GM20000 (cell line): ENCODE measurements at regions not wholly inside any gene's neighbourhood (a gene's known extent, or its start where the extent isn't known, plus 50 kb on each side); places are given as distances from the start of the nearest gene placed in this dataset.

Experiments used
- DNase-seq: peaks from one replicate; pipeline ENCODE4 v3.0.0; 2012; ENCODE audit warnings: low spot score
- TF ChIP-seq, protein P1 (sequence below): IDR thresholded peaks from 2 replicates; pipeline ENCODE4 v1.5.1; 2012; ENCODE audit warnings: mild to moderate bottlenecking, control low read depth; ENCODE audit errors: extremely low read depth, missing control alignments

DNA sequence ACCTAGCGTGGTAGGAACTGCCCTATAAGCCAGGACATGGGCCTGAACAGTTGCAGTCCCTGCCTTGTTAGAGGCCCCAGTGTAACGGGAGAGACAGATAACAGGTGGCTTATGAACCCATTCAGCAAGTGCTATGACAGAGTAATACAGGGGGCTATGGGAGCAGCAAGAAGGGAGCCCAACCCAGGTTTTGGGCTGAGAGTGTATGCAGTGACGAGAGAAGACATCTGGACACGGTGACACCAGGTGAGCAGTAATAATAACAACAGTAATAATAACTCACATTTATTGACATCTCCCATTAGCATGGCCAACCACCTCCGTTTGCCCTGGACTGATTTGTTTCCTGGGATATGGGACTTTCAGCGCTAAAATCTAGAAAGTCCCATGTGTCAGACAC is 100.8 kb downstream of the IRX5 start:
- no peak for DNase-seq
- TF ChIP-seq, protein P1, sequence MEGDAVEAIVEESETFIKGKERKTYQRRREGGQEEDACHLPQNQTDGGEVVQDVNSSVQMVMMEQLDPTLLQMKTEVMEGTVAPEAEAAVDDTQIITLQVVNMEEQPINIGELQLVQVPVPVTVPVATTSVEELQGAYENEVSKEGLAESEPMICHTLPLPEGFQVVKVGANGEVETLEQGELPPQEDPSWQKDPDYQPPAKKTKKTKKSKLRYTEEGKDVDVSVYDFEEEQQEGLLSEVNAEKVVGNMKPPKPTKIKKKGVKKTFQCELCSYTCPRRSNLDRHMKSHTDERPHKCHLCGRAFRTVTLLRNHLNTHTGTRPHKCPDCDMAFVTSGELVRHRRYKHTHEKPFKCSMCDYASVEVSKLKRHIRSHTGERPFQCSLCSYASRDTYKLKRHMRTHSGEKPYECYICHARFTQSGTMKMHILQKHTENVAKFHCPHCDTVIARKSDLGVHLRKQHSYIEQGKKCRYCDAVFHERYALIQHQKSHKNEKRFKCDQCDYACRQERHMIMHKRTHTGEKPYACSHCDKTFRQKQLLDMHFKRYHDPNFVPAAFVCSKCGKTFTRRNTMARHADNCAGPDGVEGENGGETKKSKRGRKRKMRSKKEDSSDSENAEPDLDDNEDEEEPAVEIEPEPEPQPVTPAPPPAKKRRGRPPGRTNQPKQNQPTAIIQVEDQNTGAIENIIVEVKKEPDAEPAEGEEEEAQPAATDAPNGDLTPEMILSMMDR: no peak

DNA sequence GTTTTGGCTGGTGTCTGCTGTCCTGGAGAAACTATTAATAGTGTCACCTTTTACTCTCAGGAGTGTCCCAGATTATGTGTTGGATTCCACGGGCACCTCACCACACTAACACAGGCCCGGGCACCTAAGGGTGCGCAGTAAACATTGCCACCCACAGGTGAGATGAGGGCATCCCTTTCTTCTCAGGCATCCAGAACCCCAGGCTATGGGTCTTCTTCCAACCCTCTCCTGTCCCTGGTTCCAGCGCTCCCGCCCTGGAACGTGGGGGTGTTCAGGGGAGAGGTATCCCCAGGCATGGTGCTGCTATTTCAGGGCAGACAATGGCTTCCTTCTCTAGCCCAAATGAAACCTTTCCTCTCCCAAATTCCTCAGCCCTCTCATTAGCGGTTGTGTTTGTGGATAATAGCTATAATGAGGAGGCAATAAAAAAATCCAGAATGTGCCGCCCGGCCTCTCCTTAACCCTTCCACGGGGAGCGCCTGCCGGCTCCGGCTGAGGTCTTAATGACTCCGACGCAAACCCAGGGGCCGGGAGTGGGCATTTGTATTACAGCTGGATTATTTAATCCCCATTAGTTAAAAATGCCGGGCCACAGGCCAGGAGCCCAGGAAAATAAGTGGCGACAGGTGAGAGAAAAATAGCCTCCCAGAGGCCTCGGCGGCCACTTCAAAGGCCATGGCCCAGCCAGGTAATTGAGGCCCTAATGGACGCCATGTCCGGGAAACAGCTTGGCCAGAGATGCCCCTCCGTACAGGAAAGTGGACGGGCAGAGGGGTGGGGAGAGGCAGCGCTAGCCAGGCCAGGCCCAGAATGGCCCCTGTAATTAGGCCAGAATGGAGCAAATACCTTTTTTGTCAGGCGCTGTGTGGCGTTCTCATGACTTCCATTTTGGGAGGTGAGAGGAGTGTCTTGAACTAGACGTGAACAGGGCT is 102.8 kb downstream of the IRX5 start:
- TF ChIP-seq, protein P1: no peak
- no peak for DNase-seq

GRCh38 chr16:55035029-55035428 is 104.4 kb downstream of the IRX5 start:
- peak; percentile 48 for DNase-seq
- TF ChIP-seq, protein P1: peak; percentile 40

- TF ChIP-seq, protein P1: no peak
- no peak for DNase-seq
These were observed 105.3 kb downstream of the IRX5 start for GRCh38 chr16:55035956-55036355.

DNA sequence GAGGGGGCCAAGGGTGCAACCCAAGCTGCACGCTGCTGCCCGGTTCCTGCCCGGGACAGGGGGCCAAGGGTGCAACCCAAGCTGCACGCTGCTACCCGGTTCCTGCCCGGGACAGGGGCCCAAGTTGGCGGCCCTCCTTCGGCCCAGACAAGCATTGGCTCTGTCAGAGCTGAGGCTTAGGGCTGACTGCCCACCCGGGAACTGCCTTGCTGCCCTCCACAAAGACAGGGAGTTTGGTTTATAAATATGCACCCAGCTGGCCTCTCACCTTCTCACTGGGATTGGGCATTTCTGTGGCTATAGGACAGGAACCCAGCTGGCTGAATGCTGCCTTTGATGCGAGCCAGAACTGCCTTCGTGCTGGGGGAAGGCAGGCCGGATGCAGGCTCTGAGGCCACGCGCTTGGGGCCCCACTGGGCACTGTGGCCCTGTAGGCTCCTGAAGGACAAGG is 105.7 kb downstream of the IRX5 start:
- TF ChIP-seq, protein P1: no peak
- no peak for DNase-seq

GRCh38 chr16:55037046-55037445 is 106.4 kb downstream of the IRX5 start:
- TF ChIP-seq, protein P1: no peak
- DNase-seq: no peak

DNA sequence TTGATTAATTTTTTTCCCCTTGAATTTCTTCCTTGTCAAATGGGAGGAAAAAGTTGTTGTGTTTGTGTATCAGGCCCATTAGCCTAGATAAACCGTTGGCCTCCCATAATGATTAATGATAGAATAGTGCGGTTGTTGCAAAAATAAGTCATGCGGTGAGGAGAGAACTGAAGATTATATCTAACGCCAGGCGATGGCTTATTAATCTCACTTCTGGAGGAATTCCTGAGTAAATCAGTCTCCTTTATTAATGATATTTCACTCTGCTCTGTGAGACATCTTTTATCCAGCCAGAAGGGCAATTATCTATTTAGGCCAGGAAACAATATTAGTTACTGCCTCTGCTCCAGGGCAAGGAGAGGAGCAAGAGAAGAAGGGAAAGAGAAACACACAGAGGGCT is 107.3 kb downstream of the IRX5 start:
- DNase-seq: no peak
- TF ChIP-seq, protein P1: no peak
